ENCODE measurements at regions not wholly inside any gene's neighbourhood (a gene's known extent, or its start where the extent isn't known, plus 50 kb on each side); places are given as distances from the start of the nearest gene placed in this dataset.

DNA sequence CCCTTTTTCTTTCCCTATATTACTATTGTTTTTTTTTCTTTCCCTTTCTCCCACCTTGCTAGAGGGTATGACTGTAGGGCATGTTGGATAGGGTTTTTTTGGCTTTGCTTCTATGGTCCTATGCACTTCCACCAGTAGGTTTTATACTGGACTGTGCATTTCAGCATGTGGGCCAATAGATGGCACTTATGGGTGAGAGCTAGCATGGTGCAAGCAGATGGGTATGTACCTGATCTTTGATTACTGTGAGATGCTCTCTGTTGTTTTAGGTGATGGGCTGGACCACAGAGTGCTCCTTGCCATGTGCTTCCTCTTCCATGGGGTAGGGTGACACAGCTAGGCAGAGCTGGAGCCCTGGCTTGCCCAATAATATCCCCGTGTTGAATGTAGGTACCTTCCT, 128.5 kb upstream of the CHD6 start:
- intact Hi-C loops (cut with micrococcal nuclease; ENCODE audit: unreplicated experiment): no loop called here
- CTCF ChIA-PET: interaction anchor here (0.6 to 4.1 kb wide), 4 partner anchors 9 to 54 kb away, joined by 3 to 25 read pairs (median 7); no protein-coding TSS in a partner anchor
- Mint-ChIP-seq H3K27ac (ENCODE audit: unreplicated experiment) (no peak overlapping the region), H3K9me3 (ENCODE audit: unreplicated experiment) (no peaks in the 10 kb centered on the region), H3K4me1 (ENCODE audit: low read depth, unreplicated experiment) (no peaks in the 10 kb centered on the region), H3K36me3 (ENCODE audit: insufficient read depth, unreplicated experiment) (no peaks in the 10 kb centered on the region), H3K4me3 (ENCODE audit: unreplicated experiment) (no peak overlapping the region), H3K27me3 (ENCODE audit: insufficient read depth, unreplicated experiment) (peaks cover 38% of the 10 kb centered on the region)
- Histone ChIP-seq H3K36me3 (ENCODE audit: control insufficient read depth, insufficient read depth, low read length) (no peaks in the 10 kb centered on the region), H3K9me3 (no peaks in the 10 kb centered on the region), H3K27me3 (replicated peaks; ENCODE audit: control insufficient read depth, insufficient read depth, low read length) (no peaks in the 10 kb centered on the region; the same call in 1 of the 2 replicates), H3K4me3 (ENCODE audit: low read depth, low read length) (no peak overlapping the region), H3K4me1 (no peaks in the 10 kb centered on the region)
- DNase-seq: no peak
- peak; percentile 49 to 56 for TF ChIP-seq CTCF (IDR thresholded peaks at IDR 0.05; ENCODE audit: insufficient read depth in 1 of 2, low read depth in 1 of 2, low read length in 1 of 2, severe bottlenecking in 1 of 2, unreplicated experiment in 1 of 2)
- no TSS peak for BruUV-seq (replicated peaks)
- POLR2A ChIA-PET: no interaction called here

- POLR2A ChIA-PET: no interaction called here
- no peaks in the 10 kb centered on the region for H3K9me3 ChIP-seq
- H3K27me3 ChIP-seq (replicated peaks; ENCODE audit: control insufficient read depth, insufficient read depth, low read length): no peaks in the 10 kb centered on the region
- peak; percentile 76 to 82 for DNase-seq
- H3K36me3 Mint-ChIP-seq (ENCODE audit: insufficient read depth, unreplicated experiment): no peaks in the 10 kb centered on the region
- TF ChIP-seq CTCF (IDR thresholded peaks at IDR 0.05; ENCODE audit: insufficient read depth in 1 of 2, low read depth in 1 of 2, low read length in 1 of 2, severe bottlenecking in 1 of 2, unreplicated experiment in 1 of 2): peak; percentile 97 to 100
- H3K27ac Mint-ChIP-seq (ENCODE audit: unreplicated experiment): no peak overlapping the region
- CTCF ChIA-PET: interaction anchor here (0.6 to 3.3 kb wide), 17 partner anchors 9 to 302 kb away, joined by 3 to 25 read pairs (median 4); no protein-coding TSS in a partner anchor
- H3K4me1 Mint-ChIP-seq (ENCODE audit: low read depth, unreplicated experiment): no peaks in the 10 kb centered on the region
- no peaks in the 10 kb centered on the region for H3K36me3 ChIP-seq (ENCODE audit: control insufficient read depth, insufficient read depth, low read length)
- H3K27me3 Mint-ChIP-seq (ENCODE audit: insufficient read depth, unreplicated experiment): peaks cover 5% of the 10 kb centered on the region
- no peaks in the 10 kb centered on the region for H3K9me3 Mint-ChIP-seq (ENCODE audit: unreplicated experiment)
- intact Hi-C loops (cut with micrococcal nuclease; ENCODE audit: unreplicated experiment): loop anchor here (1.0 to 10.0 kb wide), 7 partner anchors 110 to 1671 kb away; no protein-coding TSS in a partner anchor
- H3K4me3 ChIP-seq (ENCODE audit: low read depth, low read length): no peak overlapping the region
- H3K4me1 ChIP-seq: peaks cover 9% of the 10 kb centered on the region; the same call in 1 of the 2 replicates
- H3K4me3 Mint-ChIP-seq (ENCODE audit: unreplicated experiment): no peak overlapping the region
- no TSS peak for BruUV-seq (replicated peaks)
Measured at GRCh38 chr20:41738604-41739206, 120.5 kb upstream of the CHD6 start.

DNA sequence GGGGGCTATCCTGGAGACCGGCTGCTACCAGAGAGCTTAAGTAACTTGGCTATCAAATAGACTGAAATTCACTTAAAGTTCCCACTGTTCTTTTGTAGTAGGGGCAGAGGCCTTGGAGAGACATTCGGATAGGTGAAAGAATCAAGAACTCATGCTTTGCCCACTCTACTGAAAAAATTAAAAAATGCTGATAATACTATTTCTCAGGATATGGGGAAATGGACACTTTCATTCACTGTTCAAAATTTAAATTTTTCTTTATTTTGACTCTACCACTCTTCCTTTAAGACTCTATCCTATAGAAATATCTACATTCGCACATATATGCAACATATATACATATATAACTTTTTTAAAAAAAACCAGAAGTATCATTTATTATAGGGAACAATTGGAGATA, 117.8 kb upstream of the CHD6 start:
- ChIA-PET CTCF (interaction anchor here (1.1 to 3.3 kb wide), 2 partner anchors 10 to 12 kb away, joined by 3 to 25 read pairs; no protein-coding TSS in a partner anchor), POLR2A (interaction anchor here (0.5 kb wide), 1 partner anchor 250 kb away, joined by 4 read pairs; no protein-coding TSS in a partner anchor)
- intact Hi-C loops (cut with micrococcal nuclease; ENCODE audit: unreplicated experiment): loop anchor here (10.0 kb wide), 1 partner anchor 279 kb away; no protein-coding TSS in a partner anchor
- TF ChIP-seq CTCF (IDR thresholded peaks at IDR 0.05; ENCODE audit: insufficient read depth in 1 of 2, low read depth in 1 of 2, low read length in 1 of 2, severe bottlenecking in 1 of 2, unreplicated experiment in 1 of 2): no peak
- H3K27ac Mint-ChIP-seq (ENCODE audit: unreplicated experiment): no peak overlapping the region
- no peak for DNase-seq
- no TSS peak for BruUV-seq (replicated peaks)
- Histone ChIP-seq H3K4me3 (ENCODE audit: low read depth, low read length) (no peak overlapping the region), H3K4me1 (peaks cover 9% of the 10 kb centered on the region; the same call in 1 of the 2 replicates), H3K9me3 (no peaks in the 10 kb centered on the region), H3K27me3 (replicated peaks; ENCODE audit: control insufficient read depth, insufficient read depth, low read length) (no peaks in the 10 kb centered on the region), H3K36me3 (ENCODE audit: control insufficient read depth, insufficient read depth, low read length) (no peaks in the 10 kb centered on the region)
- no peaks in the 10 kb centered on the region for H3K9me3 Mint-ChIP-seq (ENCODE audit: unreplicated experiment)
- H3K27me3 Mint-ChIP-seq (ENCODE audit: insufficient read depth, unreplicated experiment): no peaks in the 10 kb centered on the region
- no peaks in the 10 kb centered on the region for H3K4me1 Mint-ChIP-seq (ENCODE audit: low read depth, unreplicated experiment)
- H3K36me3 Mint-ChIP-seq (ENCODE audit: insufficient read depth, unreplicated experiment): no peaks in the 10 kb centered on the region
- no peak overlapping the region for H3K4me3 Mint-ChIP-seq (ENCODE audit: unreplicated experiment)

Measured in Caco-2 (cell line).